ENCODE measurements at regions not wholly inside any gene's neighbourhood (a gene's known extent, or its start where the extent isn't known, plus 50 kb on each side); places are given as distances from the start of the nearest gene placed in this dataset.

- DNase-seq = no peak
Observed at GRCh38 chr15:58235961-58236360, 97.8 kb downstream of the AQP9 start.

GRCh38 chr15:58240191-58240932, 102.2 kb downstream of the AQP9 start:
- no peak for DNase-seq

- DNase-seq = no peak
Observed at GRCh38 chr15:58241872-58242271, 103.7 kb downstream of the AQP9 start.

GRCh38 chr15:58243070-58243469, 104.9 kb downstream of the AQP9 start:
- no peak for DNase-seq

- DNase-seq = no peak
Observed at GRCh38 chr15:58244536-58244935, 106.4 kb downstream of the AQP9 start.

- DNase-seq = no peak
Observed at GRCh38 chr15:58246041-58246440, 107.9 kb downstream of the AQP9 start.

GRCh38 chr15:58247855-58248842, 110.0 kb downstream of the AQP9 start:
- DNase-seq = no peak

- no peak for DNase-seq
Observed at GRCh38 chr15:58249646-58250312, 111.6 kb downstream of the AQP9 start.

GRCh38 chr15:58252586-58253323, 114.6 kb downstream of the AQP9 start:
- no peak for DNase-seq

GRCh38 chr15:58257776-58258325, 119.7 kb downstream of the AQP9 start:
- no peak for DNase-seq

- DNase-seq = no peak
Observed at GRCh38 chr15:58258501-58259292, 120.5 kb downstream of the AQP9 start.

- DNase-seq = no peak
Observed at GRCh38 chr15:58260205-58260724, 122.1 kb downstream of the AQP9 start.

GRCh38 chr15:58260725-58261267, 122.6 kb downstream of the AQP9 start:
- DNase-seq = no peak

- no peak for DNase-seq
Observed at GRCh38 chr15:58261368-58261767, 123.2 kb downstream of the AQP9 start.

GRCh38 chr15:58264053-58264971, 126.1 kb downstream of the AQP9 start:
- no peak for DNase-seq

GRCh38 chr15:58267051-58267450, 128.9 kb downstream of the AQP9 start:
- DNase-seq = no peak

GRCh38 chr15:58268746-58269267, 130.6 kb downstream of the AQP9 start:
- no peak for DNase-seq

- DNase-seq = peak; percentile 34
Observed at GRCh38 chr15:58269455-58270414, 131.6 kb downstream of the AQP9 start.
